B cell (primary cell): ENCODE measurements at regions not wholly inside any gene's neighbourhood (a gene's known extent, or its start where the extent isn't known, plus 50 kb on each side); places are given as distances from the start of the nearest gene placed in this dataset.

ENCODE experiments used
- EZH2 ChIP-seq: IDR thresholded peaks from 2 replicates; pipeline ENCODE4 v1.6.1; 2012; ENCODE audit warnings: borderline replicate concordance, low read depth, mild to moderate bottlenecking, moderate library complexity, low read length; ENCODE audit not compliant: insufficient read depth, poor library complexity, severe bottlenecking
- TF ChIP-seq, protein P1 (sequence below): fragments of 200-600 bp; IDR thresholded peaks from one replicate; pipeline ENCODE4 v1.8.0; 2022; ENCODE audit warnings: antibody characterized with exemption, mild to moderate bottlenecking

DNA sequence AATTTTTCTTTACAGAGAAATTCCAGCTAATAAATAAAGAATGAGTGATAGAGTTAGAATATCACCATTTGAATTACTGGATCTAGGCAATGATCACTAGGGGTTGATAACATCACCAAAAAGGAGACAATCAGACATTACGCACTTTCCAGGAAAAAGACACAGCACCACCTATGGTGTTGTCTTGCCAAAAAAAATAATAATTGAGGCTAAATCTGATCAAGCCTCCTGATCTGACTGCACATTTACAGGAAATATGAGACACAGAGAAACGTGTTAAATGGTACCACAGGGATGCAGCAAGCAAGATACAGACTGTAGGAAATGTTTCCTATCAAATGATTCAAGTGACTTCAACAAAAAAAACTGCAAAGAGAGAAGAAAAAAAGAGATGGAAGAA is 92.8 kb downstream of the EOMES start:
- TF ChIP-seq, protein P1, sequence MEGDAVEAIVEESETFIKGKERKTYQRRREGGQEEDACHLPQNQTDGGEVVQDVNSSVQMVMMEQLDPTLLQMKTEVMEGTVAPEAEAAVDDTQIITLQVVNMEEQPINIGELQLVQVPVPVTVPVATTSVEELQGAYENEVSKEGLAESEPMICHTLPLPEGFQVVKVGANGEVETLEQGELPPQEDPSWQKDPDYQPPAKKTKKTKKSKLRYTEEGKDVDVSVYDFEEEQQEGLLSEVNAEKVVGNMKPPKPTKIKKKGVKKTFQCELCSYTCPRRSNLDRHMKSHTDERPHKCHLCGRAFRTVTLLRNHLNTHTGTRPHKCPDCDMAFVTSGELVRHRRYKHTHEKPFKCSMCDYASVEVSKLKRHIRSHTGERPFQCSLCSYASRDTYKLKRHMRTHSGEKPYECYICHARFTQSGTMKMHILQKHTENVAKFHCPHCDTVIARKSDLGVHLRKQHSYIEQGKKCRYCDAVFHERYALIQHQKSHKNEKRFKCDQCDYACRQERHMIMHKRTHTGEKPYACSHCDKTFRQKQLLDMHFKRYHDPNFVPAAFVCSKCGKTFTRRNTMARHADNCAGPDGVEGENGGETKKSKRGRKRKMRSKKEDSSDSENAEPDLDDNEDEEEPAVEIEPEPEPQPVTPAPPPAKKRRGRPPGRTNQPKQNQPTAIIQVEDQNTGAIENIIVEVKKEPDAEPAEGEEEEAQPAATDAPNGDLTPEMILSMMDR, result no peak
- no peak for TF ChIP-seq EZH2
